ENCODE measurements at regions not wholly inside any gene's neighbourhood (a gene's known extent, or its start where the extent isn't known, plus 50 kb on each side); places are given as distances from the start of the nearest gene placed in this dataset.

DNA sequence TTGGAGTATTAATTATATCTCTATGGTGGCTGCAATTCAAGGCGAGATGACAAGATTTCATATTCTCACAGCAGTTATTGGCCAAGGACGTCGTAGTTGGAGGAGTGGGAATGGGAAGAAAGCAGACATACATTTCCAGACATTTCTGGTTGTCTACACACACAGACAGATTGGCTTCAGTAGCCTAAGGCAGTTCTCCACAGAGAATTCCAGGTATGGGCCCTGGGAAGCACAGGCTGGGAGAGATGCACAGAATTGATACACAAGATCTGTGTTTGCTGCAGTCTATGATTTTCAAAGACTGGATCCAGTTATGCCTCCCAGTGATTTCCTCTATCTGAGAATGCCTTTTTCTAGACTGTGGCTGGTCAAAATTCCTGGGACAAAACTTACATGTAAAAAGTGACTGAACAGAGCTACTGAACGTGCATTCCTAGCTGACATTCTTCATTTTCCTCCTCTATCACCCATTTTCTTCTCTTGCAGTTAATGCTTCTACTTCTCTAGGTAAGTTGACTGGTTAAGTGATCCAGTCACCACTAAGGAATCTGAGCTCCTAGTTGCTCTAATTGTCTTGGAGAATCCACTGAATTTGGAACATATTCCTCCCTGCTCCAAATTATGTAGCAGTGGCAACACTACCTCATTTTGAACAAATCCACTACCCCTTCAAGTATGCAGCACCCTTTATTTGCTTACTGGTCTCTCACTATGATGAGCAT lies 386.7 kb upstream of the CDH7 start:
- Histone ChIP-seq H3K9me3 (ENCODE audit: control insufficient read depth, insufficient read depth, low read length) (no peaks in the 10 kb centered on the region; the same call in 1 of the 2 replicates), H3K27ac (ENCODE audit: low read depth, low read length) (no peak overlapping the region), H3K4me3 (ENCODE audit: low read length) (no peak overlapping the region), H3K27me3 (ENCODE audit: control insufficient read depth, low read length) (no peaks in the 10 kb centered on the region), H3K4me2 (ENCODE audit: low read length) (no peak overlapping the region), H3F3A (ENCODE audit: control insufficient read depth, insufficient read depth) (no peaks in the 10 kb centered on the region), H3K36me3 (ENCODE audit: control insufficient read depth, low read length) (no peaks in the 10 kb centered on the region), H3K4me1 (ENCODE audit: control insufficient read depth, low read length) (no peaks in the 10 kb centered on the region), H3K79me2 (ENCODE audit: control insufficient read depth, low read length) (no peaks in the 10 kb centered on the region), H3K9me2 (replicated peaks; ENCODE audit: control insufficient read depth, low read length) (no peaks in the 10 kb centered on the region), H4K20me1 (ENCODE audit: control insufficient read depth, insufficient read depth, low read depth, low read length) (no peaks in the 10 kb centered on the region)
- TF ChIP-seq EZH2phosphoT487 (IDR thresholded peaks at IDR 0.05; ENCODE audit: borderline replicate concordance, low read length): no peak
- TF ChIP-seq, protein P1, sequence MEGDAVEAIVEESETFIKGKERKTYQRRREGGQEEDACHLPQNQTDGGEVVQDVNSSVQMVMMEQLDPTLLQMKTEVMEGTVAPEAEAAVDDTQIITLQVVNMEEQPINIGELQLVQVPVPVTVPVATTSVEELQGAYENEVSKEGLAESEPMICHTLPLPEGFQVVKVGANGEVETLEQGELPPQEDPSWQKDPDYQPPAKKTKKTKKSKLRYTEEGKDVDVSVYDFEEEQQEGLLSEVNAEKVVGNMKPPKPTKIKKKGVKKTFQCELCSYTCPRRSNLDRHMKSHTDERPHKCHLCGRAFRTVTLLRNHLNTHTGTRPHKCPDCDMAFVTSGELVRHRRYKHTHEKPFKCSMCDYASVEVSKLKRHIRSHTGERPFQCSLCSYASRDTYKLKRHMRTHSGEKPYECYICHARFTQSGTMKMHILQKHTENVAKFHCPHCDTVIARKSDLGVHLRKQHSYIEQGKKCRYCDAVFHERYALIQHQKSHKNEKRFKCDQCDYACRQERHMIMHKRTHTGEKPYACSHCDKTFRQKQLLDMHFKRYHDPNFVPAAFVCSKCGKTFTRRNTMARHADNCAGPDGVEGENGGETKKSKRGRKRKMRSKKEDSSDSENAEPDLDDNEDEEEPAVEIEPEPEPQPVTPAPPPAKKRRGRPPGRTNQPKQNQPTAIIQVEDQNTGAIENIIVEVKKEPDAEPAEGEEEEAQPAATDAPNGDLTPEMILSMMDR (IDR thresholded peaks at IDR 0.05; ENCODE audit: low read depth, low read length, poor library complexity, severe bottlenecking): no peak

DNA sequence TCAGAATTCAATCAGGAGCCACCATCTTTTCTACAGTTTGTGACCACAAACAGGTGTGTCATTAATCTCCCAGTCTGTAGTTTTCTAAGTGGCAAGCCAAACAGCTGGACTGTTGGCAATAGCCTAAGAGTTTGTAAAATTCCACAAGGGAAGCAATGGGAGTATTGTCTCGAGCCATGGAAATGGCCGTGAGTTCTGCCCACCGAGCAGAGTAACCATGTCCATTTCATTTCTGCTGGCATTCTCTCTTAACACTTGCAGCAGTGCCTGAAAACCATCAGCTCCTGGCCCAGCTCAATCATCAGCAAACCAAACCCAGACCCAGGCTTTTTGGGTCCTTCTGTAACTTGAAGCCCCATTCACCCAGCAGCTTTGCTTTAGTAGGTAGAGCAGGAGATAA lies 387.8 kb upstream of the CDH7 start:
- no peak overlapping the region for H3K4me3 ChIP-seq (ENCODE audit: low read length)
- no peaks in the 10 kb centered on the region for H3K9me2 ChIP-seq (replicated peaks; ENCODE audit: control insufficient read depth, low read length)
- H3K27ac ChIP-seq (ENCODE audit: low read depth, low read length): no peak overlapping the region
- no peak for TF ChIP-seq EZH2phosphoT487 (IDR thresholded peaks at IDR 0.05; ENCODE audit: borderline replicate concordance, low read length)
- TF ChIP-seq, protein P1 (IDR thresholded peaks at IDR 0.05; ENCODE audit: low read depth, low read length, poor library complexity, severe bottlenecking): no peak
- H3K36me3 ChIP-seq (ENCODE audit: control insufficient read depth, low read length): no peaks in the 10 kb centered on the region
- H3K4me2 ChIP-seq (ENCODE audit: low read length): no peak overlapping the region
- no peaks in the 10 kb centered on the region for H4K20me1 ChIP-seq (ENCODE audit: control insufficient read depth, insufficient read depth, low read depth, low read length)
- H3K9me3 ChIP-seq (ENCODE audit: control insufficient read depth, insufficient read depth, low read length): no peaks in the 10 kb centered on the region; the same call in 1 of the 2 replicates
- no peaks in the 10 kb centered on the region for H3K4me1 ChIP-seq (ENCODE audit: control insufficient read depth, low read length)
- no peaks in the 10 kb centered on the region for H3K79me2 ChIP-seq (ENCODE audit: control insufficient read depth, low read length)
- H3F3A ChIP-seq (ENCODE audit: control insufficient read depth, insufficient read depth): no peaks in the 10 kb centered on the region
- no peaks in the 10 kb centered on the region for H3K27me3 ChIP-seq (ENCODE audit: control insufficient read depth, low read length)

DNA sequence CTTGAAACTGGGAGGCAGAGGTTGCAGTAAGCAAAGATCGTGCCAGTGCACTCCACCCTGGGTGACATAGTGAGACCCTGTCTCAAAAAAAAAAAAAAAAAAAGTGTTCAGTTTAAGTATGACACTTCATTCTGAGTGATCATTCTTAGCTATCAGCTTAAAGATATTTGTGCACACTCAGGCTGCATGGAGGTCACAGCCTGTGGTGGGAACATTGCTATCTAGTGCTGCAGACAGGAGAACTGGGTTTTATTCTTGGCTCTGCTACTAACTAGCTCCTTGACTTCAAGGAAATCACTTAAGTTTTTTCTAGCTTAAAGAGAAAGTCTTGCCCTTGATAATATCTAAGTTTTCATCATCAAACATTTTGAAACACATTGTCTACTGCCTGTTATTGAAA lies 391.3 kb upstream of the CDH7 start:
- H3K4me2 ChIP-seq (ENCODE audit: low read length): no peak overlapping the region
- no peaks in the 10 kb centered on the region for H4K20me1 ChIP-seq (ENCODE audit: control insufficient read depth, insufficient read depth, low read depth, low read length)
- no peaks in the 10 kb centered on the region for H3F3A ChIP-seq (ENCODE audit: control insufficient read depth, insufficient read depth)
- H3K4me1 ChIP-seq (ENCODE audit: control insufficient read depth, low read length): no peaks in the 10 kb centered on the region
- TF ChIP-seq, protein P1 (IDR thresholded peaks at IDR 0.05; ENCODE audit: low read depth, low read length, poor library complexity, severe bottlenecking): no peak
- TF ChIP-seq EZH2phosphoT487 (IDR thresholded peaks at IDR 0.05; ENCODE audit: borderline replicate concordance, low read length): no peak
- no peaks in the 10 kb centered on the region for H3K27me3 ChIP-seq (ENCODE audit: control insufficient read depth, low read length)
- H3K9me3 ChIP-seq (ENCODE audit: control insufficient read depth, insufficient read depth, low read length): no peaks in the 10 kb centered on the region; the same call in 1 of the 2 replicates
- no peak overlapping the region for H3K27ac ChIP-seq (ENCODE audit: low read depth, low read length)
- H3K79me2 ChIP-seq (ENCODE audit: control insufficient read depth, low read length): no peaks in the 10 kb centered on the region
- no peak overlapping the region for H3K4me3 ChIP-seq (ENCODE audit: low read length)
- H3K9me2 ChIP-seq (replicated peaks; ENCODE audit: control insufficient read depth, low read length): no peaks in the 10 kb centered on the region
- no peaks in the 10 kb centered on the region for H3K36me3 ChIP-seq (ENCODE audit: control insufficient read depth, low read length)
